Activated naive CD8-positive, alpha-beta T cell treated with anti-CD3 and anti-CD28 coated beads, Interleukin-2, amount 50 U/mL, for 24 hours (primary cell): ENCODE measurements at regions not wholly inside any gene's neighbourhood (a gene's known extent, or its start where the extent isn't known, plus 50 kb on each side); places are given as distances from the start of the nearest gene placed in this dataset.

ENCODE experiments used
- ATAC-seq: fragments of 150-1000 bp; cut with Tn5 transposase; one replicate; pipeline ENCODE4 v1.10.0; 2021
- DNase-seq: peaks from one replicate; pipeline ENCODE4 v3.0.0; 2021
- H3K27ac Mint-ChIP-seq: one replicate; pipeline ENCODE4 v1.8.0; 2021; ENCODE audit warnings: mild to moderate bottlenecking, mixed read lengths
- H3K27me3 Mint-ChIP-seq: one replicate; pipeline ENCODE4 v1.8.0; 2021; ENCODE audit warnings: mixed read lengths
- H3K36me3 Mint-ChIP-seq: one replicate; pipeline ENCODE4 v1.8.0; 2021; ENCODE audit warnings: low read depth, mixed read lengths
- H3K4me1 Mint-ChIP-seq: one replicate; pipeline ENCODE4 v1.8.0; 2021; ENCODE audit warnings: mixed read lengths
- H3K4me3 Mint-ChIP-seq: one replicate; pipeline ENCODE4 v1.8.0; 2021; ENCODE audit warnings: mild to moderate bottlenecking, moderate library complexity, mixed read lengths
- H3K9me3 Mint-ChIP-seq: one replicate; pipeline ENCODE4 v1.8.0; 2021; ENCODE audit warnings: mixed read lengths

DNA sequence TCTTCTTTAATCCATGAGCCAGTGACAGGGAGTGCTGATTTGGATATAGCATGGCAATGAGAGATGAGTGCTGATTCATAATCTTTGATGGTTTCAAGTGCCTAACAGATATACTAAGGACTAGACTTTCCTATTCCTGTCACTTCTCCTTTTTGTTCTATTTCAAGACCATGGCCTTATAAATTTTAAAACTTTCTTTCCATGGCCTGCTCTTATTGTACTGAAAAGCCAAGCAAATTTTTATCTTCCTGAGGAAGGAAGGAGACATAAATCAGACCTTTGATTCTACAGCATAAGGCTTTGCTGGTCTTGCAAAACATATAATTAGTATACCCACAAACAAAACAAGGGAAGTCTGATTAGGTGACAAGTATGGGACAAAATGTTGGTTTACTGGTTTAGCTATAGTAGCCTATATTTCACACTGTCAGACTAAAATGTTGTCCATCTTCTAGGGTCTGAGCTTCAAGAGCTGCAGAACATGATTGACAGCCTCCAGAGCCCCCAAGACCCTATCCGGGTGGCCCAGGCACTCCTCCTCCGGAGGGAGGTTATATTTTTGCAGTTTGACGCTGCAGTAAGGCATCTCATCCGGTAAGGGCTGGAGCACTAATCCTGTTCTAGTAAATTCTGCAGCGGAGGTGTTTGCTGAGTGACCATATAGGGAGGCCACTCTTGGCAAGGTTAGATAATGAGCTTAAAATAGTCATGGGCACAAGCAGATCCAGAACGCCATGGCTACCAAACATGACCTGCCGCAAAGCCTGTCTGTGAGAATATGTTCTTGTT, 82.3 kb downstream of the CD164 start:
- H3K27ac Mint-ChIP-seq: no peak overlapping the region
- H3K27me3 Mint-ChIP-seq: peaks cover 6% of the 10 kb centered on the region
- H3K4me1 Mint-ChIP-seq: peaks cover 14% of the 10 kb centered on the region
- ATAC-seq (no peak), DNase-seq (no peak)
- H3K4me3 Mint-ChIP-seq: no peak overlapping the region
- no peaks in the 10 kb centered on the region for H3K9me3 Mint-ChIP-seq
- H3K36me3 Mint-ChIP-seq: no peaks in the 10 kb centered on the region

DNA sequence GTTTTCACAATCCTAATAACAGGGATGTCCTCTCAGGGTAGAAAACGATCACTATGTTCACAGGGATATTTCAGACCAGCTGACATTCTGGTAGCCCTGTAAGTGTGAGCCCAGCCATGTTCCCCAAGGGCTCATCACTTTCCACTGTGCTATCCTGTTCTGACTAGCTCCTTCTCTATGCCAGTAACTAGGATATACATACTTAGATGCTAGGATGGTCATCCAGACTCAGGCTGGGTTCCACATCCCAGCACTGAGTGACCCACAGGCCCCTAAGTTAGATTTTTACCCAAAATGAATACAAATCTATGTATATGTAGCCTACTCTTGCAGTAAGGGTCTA, 83.0 kb downstream of the CD164 start:
- H3K36me3 Mint-ChIP-seq: no peaks in the 10 kb centered on the region
- ATAC-seq (no peak), DNase-seq (no peak)
- no peak overlapping the region for H3K4me3 Mint-ChIP-seq
- H3K27ac Mint-ChIP-seq: no peak overlapping the region
- peaks cover 7% of the 10 kb centered on the region for H3K4me1 Mint-ChIP-seq
- H3K27me3 Mint-ChIP-seq: peaks cover 6% of the 10 kb centered on the region
- H3K9me3 Mint-ChIP-seq: no peaks in the 10 kb centered on the region

DNA sequence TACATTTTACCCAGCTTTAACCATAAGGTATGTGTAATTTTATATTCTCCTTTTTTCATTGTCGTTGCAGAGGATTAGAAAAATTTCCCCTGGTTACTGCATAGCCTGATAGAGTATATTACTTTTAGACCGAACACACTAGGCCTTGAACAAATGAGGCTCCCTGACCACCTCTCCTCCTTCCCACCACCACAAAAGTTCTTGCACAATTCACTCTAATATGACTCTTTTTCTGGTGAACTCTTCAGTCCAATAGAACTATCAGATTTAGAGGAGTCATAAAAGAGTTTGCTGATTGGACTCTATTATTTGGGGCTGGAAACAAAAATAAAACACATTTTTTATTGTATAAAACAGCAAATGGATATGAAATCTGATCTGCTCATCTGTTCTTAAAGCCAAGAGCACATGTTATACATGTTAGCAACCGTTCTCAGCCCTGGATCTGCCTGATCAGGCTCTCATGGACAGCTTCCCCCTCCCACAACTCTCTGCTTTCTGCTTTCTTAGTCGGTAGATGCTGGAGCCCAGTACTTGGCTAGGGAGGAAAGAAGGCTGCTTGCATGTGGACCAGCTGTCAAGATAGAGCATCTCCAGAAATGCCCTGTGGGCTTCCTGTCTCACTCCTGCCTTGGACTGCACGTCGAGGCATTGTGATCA, 83.5 kb downstream of the CD164 start:
- no peak for ATAC-seq
- H3K4me1 Mint-ChIP-seq: peaks cover 2% of the 10 kb centered on the region

DNA sequence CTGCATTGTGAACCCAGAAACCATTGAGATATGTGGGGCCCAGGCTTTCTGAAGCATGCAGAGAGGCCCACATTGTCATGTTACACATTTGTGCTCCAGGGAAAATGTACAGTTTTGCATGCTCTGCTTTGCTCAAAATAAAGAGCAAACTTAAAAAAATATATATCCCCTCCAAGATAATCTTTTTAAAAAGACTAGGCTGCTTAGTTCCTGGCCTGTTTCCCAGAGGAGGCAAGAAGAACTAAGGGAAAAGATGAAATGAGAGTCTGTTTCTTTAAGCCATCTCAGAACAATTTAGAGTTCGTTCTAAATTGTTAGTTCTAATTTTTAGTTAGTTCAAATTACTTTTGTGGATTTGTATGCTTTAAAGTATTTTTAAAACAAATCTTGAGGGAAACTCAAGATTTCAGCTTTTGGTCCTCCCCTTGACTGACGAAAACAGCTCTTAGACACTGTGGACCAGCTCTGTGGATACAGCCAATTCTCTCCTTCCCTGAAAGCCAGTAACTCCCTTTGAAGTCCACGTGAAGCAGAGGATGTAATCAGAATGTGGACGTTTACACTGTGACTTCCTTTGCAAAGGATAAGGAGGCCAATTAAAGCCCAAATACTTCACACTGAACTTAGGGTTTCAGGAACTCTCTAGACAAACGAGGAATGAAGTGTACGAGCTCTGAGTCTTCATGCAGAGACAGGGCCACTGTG, 84.7 kb downstream of the CD164 start:
- no peaks in the 10 kb centered on the region for H3K4me1 Mint-ChIP-seq
- H3K36me3 Mint-ChIP-seq: no peaks in the 10 kb centered on the region
- H3K27ac Mint-ChIP-seq: no peak overlapping the region
- no peaks in the 10 kb centered on the region for H3K9me3 Mint-ChIP-seq
- DNase-seq (no peak), ATAC-seq (no peak)
- H3K4me3 Mint-ChIP-seq: no peak overlapping the region
- H3K27me3 Mint-ChIP-seq: peaks cover 6% of the 10 kb centered on the region

More for the DNA sequence above, 83.5 kb downstream of the CD164 start:
- Mint-ChIP-seq H3K9me3 (no peaks in the 10 kb centered on the region), H3K36me3 (no peaks in the 10 kb centered on the region), H3K4me3 (no peak overlapping the region), H3K27me3 (peaks cover 6% of the 10 kb centered on the region), H3K27ac (no peak overlapping the region)
- no peak for DNase-seq

DNA sequence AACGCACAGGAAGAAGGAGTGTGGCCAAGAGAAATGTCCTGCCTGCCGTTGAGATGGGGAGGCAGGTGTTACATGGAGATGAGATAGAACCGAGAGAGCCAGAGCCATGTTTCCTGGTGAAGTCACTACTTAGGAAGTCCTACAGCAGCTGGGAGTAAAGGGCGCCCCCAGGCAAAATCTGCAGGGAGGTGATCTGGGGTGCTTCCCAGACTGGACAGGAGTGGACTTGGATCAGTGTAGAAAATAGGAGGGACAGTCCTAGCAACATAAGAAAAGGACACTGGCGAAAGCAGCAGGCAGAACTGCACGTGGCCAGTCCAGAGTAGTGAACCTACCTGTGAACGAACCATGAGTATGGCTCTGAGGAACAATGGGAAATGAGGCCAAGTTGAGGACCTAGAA, 85.3 kb downstream of the CD164 start:
- no peak for ATAC-seq

DNA sequence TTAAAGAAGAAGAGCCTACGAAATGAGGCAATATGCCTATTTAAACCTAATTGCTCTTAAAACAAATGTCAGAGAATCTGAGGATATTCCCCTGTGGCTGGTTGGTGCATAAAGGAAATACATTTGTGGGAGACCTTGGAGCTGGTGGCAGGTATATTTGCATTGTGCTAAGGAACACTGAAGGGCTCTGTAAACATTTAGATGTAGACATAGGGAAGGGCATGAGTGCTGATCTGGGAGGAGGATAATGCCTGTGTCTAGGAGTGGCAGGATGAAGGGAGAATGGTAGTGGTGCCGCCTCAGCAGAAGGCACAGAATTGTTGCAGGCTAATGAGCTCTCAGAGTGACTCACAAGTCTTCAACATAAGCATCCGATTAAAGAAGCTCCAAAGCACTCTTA, 85.8 kb downstream of the CD164 start:
- DNase-seq: no peak
- no peak for ATAC-seq
- Mint-ChIP-seq H3K4me1 (no peaks in the 10 kb centered on the region), H3K36me3 (no peaks in the 10 kb centered on the region), H3K27me3 (peaks cover under 1% of the 10 kb centered on the region), H3K4me3 (no peak overlapping the region), H3K27ac (no peak overlapping the region), H3K9me3 (no peaks in the 10 kb centered on the region)

More for the DNA sequence above, 85.3 kb downstream of the CD164 start:
- Mint-ChIP-seq H3K4me1 (no peaks in the 10 kb centered on the region), H3K4me3 (no peak overlapping the region), H3K36me3 (no peaks in the 10 kb centered on the region), H3K27ac (no peak overlapping the region), H3K9me3 (no peaks in the 10 kb centered on the region), H3K27me3 (peaks cover 6% of the 10 kb centered on the region)
- DNase-seq: no peak

DNA sequence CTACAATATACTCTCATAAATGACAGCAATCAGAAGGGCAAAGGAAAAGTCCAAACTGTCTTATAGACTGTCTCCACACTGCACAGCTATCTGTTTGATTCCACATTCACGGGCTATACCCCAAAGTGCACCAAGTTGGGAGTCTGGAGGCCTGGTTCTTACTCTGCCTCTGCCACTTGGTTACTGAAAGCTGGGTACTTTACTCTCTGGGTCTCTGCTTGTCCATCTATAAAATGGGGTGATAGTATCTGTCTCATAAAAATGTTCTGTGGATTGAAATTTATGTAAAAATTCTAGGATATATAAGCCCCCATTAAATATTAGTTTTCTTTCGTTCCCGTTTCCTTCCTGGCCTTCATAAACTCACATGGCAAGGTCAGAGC, 86.5 kb downstream of the CD164 start:
- no peak overlapping the region for H3K27ac Mint-ChIP-seq
- no peaks in the 10 kb centered on the region for H3K4me1 Mint-ChIP-seq
- H3K27me3 Mint-ChIP-seq: no peaks in the 10 kb centered on the region
- no peaks in the 10 kb centered on the region for H3K9me3 Mint-ChIP-seq
- DNase-seq: no peak
- ATAC-seq: no peak
- no peak overlapping the region for H3K4me3 Mint-ChIP-seq
- no peaks in the 10 kb centered on the region for H3K36me3 Mint-ChIP-seq

DNA sequence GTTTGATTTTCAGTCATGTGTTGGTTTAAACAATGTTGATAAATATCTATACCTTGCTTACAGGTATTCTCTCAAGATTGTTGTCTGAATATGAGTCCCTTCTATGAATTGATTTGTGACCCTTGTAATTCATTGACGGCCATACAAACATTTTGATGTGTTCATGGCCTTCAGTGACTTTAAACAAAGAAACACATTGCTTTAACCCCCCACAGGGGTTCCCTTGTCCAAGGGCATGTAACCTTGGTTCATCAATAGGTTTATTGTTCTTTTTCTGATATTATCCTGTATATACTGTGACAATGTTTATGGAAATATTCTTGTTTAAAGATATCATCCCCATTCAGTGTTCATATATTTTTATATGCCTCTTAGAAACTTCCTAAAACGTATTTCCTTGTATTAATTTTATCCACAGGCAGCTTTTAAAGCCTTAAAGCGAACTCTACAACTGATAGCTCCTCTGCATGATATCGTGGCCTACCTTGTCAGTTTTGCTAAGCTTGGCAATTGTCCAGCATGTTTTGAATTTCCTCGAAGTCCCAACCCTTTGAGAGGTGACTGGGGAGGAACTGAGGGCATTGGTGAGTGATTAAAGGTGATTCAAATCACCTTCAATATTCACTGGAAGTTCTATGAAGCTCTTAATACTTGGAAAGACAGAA, 87.0 kb downstream of the CD164 start:
- Mint-ChIP-seq H3K9me3 (no peaks in the 10 kb centered on the region), H3K27me3 (no peaks in the 10 kb centered on the region), H3K4me1 (no peaks in the 10 kb centered on the region), H3K27ac (no peak overlapping the region), H3K36me3 (no peaks in the 10 kb centered on the region), H3K4me3 (no peak overlapping the region)
- no peak for ATAC-seq
- DNase-seq: no peak

DNA sequence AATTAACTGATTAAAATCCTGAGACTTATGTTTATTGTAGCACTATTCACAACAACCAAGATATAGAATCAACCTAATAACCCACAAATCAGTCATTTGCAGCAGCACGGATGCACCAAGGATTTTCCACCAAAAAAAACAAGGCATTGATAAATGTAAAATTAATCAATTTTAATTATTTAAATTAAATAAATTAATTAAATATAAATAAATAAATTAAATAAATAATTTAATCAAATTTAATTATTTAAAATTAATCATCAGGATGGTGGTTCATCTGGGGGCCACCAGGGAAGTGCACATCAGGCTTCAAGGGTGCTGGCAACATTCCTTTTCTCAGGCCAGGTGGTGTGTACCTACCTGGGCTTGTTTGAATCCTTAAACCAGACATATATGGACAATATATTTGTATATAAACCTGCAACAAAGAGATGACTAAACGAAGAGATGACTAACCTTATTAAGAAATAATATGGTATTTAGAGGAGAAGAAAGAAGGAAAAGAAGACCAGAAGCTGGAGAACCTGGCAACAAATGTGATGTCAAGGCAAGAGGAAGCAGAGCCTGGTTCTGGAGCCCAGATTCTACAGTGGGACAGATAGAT, 89.2 kb downstream of the CD164 start:
- Mint-ChIP-seq H3K27me3 (no peaks in the 10 kb centered on the region), H3K4me1 (no peaks in the 10 kb centered on the region), H3K27ac (no peak overlapping the region), H3K4me3 (no peak overlapping the region), H3K9me3 (no peaks in the 10 kb centered on the region), H3K36me3 (no peaks in the 10 kb centered on the region)
- ATAC-seq (no peak), DNase-seq (no peak)

DNA sequence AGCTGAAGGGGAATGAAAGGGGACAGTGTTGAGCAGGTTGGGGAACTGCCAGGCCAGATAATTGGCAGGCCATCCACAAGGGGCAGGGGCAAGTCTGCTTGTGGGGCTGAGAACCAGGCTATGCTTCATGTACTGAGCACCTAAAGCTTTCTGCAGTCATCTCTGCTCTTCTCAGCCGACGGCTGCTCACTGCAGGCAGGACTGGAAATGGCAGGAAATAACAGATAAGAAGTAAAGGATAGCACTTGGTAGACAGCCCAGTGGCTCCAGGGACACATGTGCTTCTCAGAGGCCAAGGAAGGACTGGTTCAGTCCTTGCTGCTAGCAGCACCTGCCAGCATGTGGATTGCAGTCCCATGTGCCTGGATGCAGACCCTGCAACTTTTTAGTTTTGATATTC, 89.8 kb downstream of the CD164 start:
- H3K27me3 Mint-ChIP-seq: no peaks in the 10 kb centered on the region
- no peak overlapping the region for H3K4me3 Mint-ChIP-seq
- H3K9me3 Mint-ChIP-seq: no peaks in the 10 kb centered on the region
- no peak overlapping the region for H3K27ac Mint-ChIP-seq
- DNase-seq (no peak), ATAC-seq (no peak)
- H3K4me1 Mint-ChIP-seq: no peaks in the 10 kb centered on the region
- H3K36me3 Mint-ChIP-seq: no peaks in the 10 kb centered on the region

DNA sequence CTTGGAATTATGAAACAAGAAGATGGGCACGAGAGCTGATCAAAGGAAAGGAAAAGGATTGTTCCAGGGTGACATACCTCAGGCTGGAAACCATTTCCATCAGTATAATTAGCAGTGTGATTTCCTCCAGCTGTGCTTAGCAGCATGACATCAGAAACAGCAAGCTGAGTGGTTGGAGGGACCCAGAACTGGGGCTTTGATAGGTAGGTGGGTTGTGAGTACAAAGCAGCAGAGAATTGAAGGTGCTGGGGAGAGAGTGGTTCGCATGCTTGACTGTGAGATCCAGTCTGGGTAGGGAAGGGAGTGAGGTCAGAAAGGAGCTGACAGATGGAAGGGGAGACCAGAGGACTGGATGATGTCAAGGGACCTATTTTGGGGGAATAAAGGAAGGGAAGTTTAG, 90.4 kb downstream of the CD164 start:
- no peaks in the 10 kb centered on the region for H3K27me3 Mint-ChIP-seq
- H3K36me3 Mint-ChIP-seq: no peaks in the 10 kb centered on the region
- H3K27ac Mint-ChIP-seq: no peak overlapping the region

DNA sequence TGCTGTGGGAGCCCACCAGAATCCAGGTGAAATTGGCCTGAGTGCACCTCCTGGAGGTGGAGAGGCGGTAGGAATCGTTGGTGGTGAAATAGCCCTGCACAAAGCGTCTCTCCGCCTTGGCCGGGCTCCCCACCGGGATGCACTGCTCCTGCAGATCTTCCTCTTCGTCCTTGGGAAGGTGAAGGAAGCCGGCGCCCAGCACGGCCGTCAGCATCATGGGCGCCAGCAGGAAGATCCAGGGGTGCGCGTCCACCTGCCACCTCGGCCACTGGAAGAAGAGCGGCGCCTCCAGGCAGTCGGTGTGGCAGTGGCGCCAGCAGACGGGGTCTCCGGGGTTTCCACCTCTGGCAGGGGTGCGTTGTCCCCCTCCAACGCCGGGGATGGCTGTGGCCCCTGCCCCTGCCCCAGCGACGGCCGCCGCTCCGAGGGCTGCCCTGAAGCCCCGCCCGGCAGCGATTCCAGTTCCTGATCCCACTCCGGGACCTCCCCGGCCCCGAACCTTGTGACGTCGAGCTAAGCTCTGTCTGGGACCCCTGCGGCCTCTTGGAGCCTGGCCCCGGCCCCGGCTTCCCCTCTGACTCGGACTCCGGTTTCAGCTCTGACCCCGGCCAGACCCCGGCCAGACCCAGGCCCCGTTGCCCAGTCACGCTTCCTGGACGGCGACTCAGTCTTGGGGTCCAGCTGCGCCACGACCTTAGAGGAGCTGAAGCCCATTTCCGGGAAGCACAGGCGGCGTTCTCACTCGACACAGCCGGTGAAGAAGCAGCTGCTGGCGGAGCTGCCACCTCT, 91.9 kb downstream of the CD164 start:
- H3K27me3 Mint-ChIP-seq: no peaks in the 10 kb centered on the region
- no peak for DNase-seq
- no peaks in the 10 kb centered on the region for H3K4me1 Mint-ChIP-seq
- no peak overlapping the region for H3K4me3 Mint-ChIP-seq
- H3K36me3 Mint-ChIP-seq: no peaks in the 10 kb centered on the region
- ATAC-seq: no peak
- no peak overlapping the region for H3K27ac Mint-ChIP-seq
- H3K9me3 Mint-ChIP-seq: no peaks in the 10 kb centered on the region

More for the DNA sequence above, 90.4 kb downstream of the CD164 start:
- Mint-ChIP-seq H3K9me3 (no peaks in the 10 kb centered on the region), H3K4me1 (no peaks in the 10 kb centered on the region), H3K4me3 (no peak overlapping the region)
- no peak for ATAC-seq
- no peak for DNase-seq

DNA sequence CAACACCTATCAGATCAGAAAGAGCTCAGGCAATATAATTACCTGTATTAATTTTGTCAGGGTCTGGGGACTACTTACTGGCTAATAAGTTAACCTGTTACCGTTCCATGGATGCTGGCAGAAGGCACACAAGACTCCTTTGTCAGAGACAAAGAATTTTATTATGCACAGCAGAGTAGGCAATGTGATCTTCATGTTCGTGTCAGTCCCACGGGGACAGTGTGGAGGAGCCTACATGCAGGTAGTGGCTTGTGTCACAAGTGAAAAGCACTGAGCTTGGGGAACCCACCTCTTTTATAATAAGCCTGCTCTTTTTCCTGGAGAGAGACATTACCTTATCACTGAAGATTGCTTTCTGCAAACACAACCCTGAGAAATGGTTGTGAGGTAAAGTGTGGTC, 96.9 kb downstream of the CD164 start:
- no peak for ATAC-seq
- Mint-ChIP-seq H3K36me3 (no peaks in the 10 kb centered on the region), H3K4me3 (no peak overlapping the region)

DNA sequence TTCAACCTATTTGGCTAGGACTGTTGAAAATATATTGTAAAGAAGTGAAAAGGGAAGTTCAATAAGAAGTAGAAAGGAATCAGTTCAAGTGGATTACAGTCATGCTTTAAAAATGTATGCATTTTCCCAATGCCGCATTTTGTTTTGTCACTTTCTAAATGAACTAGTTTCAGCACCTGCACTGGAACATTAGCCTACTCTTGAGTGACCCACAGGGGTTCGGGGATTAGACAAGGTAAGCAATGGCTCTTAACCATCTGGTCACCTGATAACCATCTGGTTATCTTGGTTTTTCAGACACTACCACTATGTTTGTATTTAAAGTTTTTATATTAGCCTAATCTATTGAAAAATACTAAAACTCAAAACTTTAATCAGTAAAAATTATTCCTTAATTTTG, 97.6 kb downstream of the CD164 start:
- H3K27me3 Mint-ChIP-seq: no peaks in the 10 kb centered on the region
- H3K4me1 Mint-ChIP-seq: no peaks in the 10 kb centered on the region
- H3K36me3 Mint-ChIP-seq: no peaks in the 10 kb centered on the region
- no peak for ATAC-seq
- no peak for DNase-seq
- no peak overlapping the region for H3K27ac Mint-ChIP-seq
- no peaks in the 10 kb centered on the region for H3K9me3 Mint-ChIP-seq
- no peak overlapping the region for H3K4me3 Mint-ChIP-seq

More for the DNA sequence above, 96.9 kb downstream of the CD164 start:
- Mint-ChIP-seq H3K4me1 (no peaks in the 10 kb centered on the region), H3K27ac (no peak overlapping the region), H3K27me3 (no peaks in the 10 kb centered on the region), H3K9me3 (no peaks in the 10 kb centered on the region)
- DNase-seq: no peak
